Midbrain (tissue), 1 donor: ENCODE measurements at regions not wholly inside any gene's neighbourhood (a gene's known extent, or its start where the extent isn't known, plus 50 kb on each side); places are given as distances from the start of the nearest gene placed in this dataset.
"Not testable (repeated sequence)": the region's sequence is repeated elsewhere in the genome, so short reads cannot be mapped to it uniquely, and the experiment has no call there.

Experiments used
- DNase-seq: peaks from one replicate; lab custom pipeline; 2025; lab: John Stamatoyannopoulos, UW

GRCh38 chr5:37962389-37962788 is 122.5 kb upstream of the GDNF start:
- DNase-seq, result no peak

DNA sequence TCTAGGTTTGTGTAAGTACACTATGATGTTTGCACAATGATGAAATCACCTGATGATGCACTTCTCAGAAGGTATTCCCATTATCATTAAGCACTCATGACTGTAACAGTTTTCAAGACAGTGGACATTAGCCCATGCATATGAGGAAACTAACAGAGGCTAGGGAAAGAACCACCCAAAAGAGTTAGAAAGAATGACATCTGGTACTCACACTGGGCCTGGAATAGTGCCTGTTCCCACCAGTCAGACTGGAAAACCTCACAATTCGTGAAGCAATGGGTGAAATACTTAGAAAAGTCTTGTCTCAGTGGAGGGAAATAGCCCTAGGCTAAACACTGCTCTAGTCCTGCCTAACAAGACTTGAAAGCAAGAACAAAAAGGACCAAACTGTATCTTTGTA is 117.4 kb upstream of the GDNF start:
- no peak for DNase-seq

DNA sequence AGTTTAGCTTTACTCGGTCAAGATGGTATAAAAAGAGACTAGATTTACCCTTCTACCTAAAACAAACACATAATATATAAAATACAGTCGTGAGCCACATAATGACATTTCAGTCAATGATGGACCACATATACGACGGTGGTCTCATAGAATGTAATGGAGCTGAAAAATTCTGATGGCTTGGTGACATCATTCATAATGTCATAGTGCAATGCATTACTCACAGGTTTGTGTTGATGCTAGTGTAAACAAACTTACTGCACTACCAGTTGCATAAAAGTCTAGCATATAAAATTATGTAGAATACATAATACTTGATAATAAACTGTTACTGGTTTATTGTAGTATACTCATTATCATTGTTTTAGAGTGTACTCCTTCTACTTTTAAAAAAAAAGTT is 115.9 kb upstream of the GDNF start:
- DNase-seq, result no peak

GRCh38 chr5:37954561-37954960 is 114.7 kb upstream of the GDNF start:
- DNase-seq, result no peak

DNA sequence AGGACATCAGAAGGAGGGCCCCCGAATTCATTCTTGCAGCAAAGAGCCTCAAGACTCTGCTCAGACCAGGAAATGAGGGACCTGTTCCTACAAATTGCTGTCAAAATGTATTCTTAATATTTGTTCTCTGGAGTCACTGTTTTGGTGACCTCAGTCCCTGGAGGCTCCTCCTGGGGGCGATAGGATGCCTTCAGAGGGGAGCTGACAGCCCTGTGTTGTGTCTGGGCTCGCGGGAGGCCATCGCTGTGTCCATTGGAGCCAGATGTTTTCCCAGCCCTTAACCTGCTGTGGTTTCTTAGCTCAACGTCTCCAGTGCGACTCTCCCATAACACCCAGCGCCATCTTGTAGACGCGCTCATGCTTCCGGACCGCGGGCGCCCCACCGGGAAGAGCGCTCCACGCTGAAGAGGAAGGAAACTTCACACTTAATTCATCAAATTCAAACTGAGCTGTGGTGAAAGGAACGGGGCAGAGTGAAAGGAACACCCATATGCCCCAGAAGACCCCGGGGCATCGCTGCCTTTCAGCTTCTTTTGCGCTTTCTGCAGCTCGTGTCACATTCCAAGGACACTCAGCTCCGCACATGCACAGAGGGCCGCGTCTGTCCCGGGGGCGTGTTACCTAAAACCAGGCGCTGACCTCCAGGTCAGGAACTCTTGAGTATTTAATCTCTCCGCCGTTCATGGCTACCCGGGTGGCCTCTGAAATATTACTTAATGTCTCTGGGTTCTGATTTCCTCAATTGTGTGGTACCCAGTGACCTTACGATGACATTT is 112.3 kb upstream of the GDNF start:
- DNase-seq, result no peak

GRCh38 chr5:37950436-37950835 is 110.6 kb upstream of the GDNF start:
- no peak for DNase-seq

- no peak for DNase-seq
Observed at GRCh38 chr5:37945446-37945845, 105.6 kb upstream of the GDNF start.

DNA sequence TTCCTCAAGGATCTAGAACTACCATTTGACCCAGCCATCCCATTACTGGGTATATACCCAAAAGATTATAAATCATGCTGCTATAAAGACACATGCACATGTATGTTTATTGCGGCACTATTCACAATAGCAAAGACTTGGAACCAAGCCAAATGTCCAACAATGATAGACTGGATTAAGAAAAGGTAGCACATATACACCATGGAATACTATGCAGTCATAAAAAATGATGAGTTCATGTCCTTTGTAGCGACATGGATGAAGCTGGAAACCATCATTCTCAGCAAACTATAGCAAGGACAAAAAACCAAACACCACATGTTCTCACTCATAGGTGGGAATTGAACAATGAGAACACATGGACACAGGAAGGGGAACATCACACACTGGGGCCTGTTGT is 103.3 kb upstream of the GDNF start:
- DNase-seq, result not testable (repeated sequence)

- no peak for DNase-seq
Observed at GRCh38 chr5:37940931-37941623, 101.2 kb upstream of the GDNF start.

DNA sequence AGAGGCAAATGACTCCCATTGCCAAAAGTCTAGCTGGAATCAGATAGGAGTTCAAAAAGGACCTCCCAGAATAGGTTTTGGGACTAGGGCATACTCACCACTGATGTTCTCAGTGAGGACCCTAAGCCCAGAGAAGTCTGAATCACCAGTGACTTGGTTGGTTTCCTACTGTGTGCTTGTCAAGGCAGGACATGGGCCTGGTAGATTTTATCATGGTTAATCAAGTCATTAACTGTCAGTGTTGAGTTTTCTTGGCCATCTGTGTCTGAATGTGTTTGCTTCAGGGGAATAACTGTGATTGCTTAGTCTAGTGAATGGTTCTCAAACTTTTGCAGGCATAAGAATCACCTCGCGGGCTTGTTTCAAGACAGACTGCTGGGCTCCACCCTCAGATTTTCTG is 99.0 kb upstream of the GDNF start:
- DNase-seq, result no peak

DNA sequence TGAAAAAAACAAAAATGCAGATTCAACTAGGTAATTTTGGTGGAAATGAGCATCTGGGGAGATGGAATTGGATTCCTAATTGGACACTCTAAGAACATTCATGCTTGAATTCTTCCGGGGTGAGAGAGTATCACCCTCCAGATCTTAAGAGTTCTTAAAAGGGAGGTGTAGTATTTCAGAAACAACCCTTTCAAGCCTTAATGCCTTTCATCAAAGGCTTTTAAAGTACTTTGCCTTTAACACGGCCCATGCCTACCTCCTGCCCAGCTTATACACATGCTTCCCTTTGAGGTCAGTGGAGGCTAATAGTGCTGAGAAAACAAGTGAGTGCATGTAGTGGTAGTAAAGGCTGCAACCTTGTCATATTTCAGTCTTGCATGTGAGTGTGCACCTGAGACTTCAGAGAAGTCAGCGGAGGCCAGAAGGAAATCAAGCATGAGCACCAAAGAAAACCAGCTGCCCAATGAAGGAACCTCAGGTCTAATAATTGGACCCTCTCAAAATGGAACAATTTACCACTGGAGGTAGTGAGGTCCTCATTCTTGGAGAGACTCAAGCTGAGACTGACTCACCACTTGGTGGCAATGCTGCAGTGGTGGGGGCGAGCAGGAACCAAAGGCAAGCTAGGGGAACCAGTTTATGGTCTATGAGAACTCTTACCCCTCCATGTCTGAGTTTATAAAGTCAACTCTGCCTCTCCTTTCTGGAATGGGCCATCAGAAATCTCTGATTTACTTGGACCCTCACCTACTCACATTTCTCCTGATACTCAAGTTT is 98.4 kb upstream of the GDNF start:
- no peak for DNase-seq

- no peak for DNase-seq
Observed at GRCh38 chr5:37936091-37936490, 96.2 kb upstream of the GDNF start.

- DNase-seq, result no peak
Observed at GRCh38 chr5:37933576-37933975, 93.7 kb upstream of the GDNF start.

GRCh38 chr5:37932450-37932849 is 92.6 kb upstream of the GDNF start:
- DNase-seq, result no peak

DNA sequence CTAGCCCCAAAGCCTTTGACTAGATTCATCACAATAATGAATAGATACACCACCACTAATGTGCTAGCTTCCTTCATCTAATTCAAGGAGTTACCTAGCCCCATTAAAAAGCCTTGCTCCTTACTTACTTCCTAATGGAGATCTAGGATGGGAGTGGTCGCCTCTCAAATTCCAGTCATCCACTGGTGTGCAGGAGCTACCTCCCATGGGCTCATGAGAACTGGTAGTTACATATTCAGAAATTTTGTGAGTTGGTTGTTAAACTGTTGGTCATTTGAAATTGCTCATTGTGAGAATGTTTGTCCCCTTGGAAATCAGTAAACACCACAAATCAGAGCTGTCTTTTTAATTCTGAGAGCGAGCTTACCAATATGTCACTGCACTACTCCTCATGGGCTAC is 91.7 kb upstream of the GDNF start:
- DNase-seq, result no peak

GRCh38 chr5:37930350-37930749 is 90.5 kb upstream of the GDNF start:
- no peak for DNase-seq

DNA sequence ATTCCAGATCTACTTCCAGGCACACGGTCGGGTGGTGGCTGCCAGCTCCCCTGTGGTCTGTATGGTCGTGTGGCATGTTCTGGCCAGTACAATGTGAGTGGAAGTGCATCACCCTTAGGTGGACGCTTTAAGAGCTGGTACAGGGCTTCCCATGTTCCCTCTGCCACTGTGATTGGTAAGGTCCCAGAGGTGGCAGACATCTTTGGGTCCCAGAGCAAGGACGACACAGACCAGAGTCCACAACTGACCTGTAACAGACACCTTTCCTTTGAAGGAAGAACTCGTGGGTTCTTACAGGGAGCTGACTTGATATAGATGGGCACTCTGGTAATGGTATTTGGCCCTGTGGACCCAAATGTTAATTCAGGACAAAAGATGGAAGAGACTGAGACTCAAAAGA is 90.0 kb upstream of the GDNF start:
- DNase-seq, result no peak

DNA sequence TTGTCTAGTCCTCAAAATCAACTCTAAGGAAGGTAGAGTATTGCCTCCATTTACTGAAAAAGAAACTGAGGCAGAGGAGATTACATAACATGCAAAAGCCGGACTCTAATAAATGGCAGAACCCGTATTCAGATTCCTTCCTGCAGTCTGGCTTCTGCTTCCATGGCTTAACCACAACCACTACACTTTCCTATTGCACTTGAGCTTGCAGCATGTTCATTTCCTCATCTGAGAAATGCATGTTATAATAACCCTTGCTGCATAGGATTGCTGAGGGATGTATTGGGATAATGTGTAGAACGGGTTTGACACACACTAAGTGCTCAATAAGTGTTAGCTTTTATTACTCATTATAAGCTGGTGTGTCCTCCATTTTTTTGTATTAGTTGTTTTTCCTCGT is 87.9 kb upstream of the GDNF start:
- DNase-seq, result not testable (repeated sequence)

- no peak for DNase-seq
Observed at GRCh38 chr5:37926732-37927131, 86.9 kb upstream of the GDNF start.

DNA sequence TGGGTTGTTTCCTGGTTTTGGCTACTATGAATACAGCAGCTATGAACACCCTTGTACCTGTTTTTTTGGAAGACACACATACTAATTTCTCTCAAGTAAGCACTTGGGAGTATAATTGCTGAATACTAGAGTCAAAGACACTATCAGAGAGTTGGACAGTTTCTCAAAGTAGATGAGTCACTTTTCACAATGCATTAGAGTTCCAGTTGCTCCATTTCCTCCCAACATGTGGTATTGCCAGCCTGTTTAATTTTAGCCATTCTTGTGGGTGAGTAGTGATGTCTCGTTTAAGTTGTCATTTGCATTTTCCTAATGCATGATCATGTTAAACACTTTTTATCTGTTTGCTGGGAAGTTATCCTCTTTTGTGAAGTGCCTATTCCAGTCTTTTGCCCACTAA is 81.6 kb upstream of the GDNF start:
- DNase-seq, result no peak

DNA sequence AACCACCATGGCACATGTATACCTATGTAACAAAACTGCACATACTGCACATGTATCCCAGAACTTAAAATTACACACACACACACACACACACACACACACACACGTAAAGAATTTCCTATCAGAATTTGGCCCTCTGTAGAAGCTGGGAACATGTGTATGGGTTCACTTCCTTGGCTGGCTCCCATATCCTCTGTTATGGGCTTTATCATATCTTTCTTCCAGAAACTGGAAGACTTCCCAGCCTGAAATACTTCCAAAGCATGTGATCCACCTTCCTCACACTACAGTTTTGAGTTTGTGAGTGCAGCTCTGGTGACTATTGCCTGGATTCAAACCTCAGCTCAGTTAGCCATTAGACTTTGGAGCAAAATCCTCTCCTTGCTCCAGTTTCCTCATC is 78.6 kb upstream of the GDNF start:
- no peak for DNase-seq

DNA sequence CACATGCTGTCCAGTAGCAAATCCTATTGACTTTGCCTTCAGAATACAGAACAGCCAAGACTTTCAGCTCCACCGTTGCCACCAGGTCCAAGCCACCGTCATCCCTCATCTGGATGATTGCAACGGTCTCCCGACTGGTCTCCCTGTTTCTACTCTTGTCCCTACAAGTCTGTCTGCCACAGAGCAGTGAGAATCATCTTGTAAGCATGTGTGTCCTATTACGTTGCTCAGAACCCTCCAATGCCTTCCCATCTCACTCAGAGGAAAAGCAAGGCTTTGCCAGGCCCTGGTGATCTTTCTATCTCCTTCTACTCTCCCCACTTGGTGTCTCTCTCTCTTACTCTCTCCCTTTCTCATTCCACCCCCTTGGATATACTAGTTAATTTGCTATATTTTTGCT is 76.7 kb upstream of the GDNF start:
- DNase-seq, result no peak
